Endometrial microvascular endothelial cells (primary cell): ENCODE measurements at regions not wholly inside any gene's neighbourhood (a gene's known extent, or its start where the extent isn't known, plus 50 kb on each side); places are given as distances from the start of the nearest gene placed in this dataset.

Source experiments
- in situ Hi-C: cut with HindIII; loops from 2 replicates; pipeline ENCODE4 v1.10.0; 2017; ENCODE audit warnings: low sequenced_read_pairs, low pct_unique_long_range_greater_than_20kb; ENCODE audit errors: inconsistent ontology term

GRCh38 chr3:182601597-182601996 lies 191.7 kb upstream of the ATP11B start:
- in situ Hi-C loops, result no loop called here

DNA sequence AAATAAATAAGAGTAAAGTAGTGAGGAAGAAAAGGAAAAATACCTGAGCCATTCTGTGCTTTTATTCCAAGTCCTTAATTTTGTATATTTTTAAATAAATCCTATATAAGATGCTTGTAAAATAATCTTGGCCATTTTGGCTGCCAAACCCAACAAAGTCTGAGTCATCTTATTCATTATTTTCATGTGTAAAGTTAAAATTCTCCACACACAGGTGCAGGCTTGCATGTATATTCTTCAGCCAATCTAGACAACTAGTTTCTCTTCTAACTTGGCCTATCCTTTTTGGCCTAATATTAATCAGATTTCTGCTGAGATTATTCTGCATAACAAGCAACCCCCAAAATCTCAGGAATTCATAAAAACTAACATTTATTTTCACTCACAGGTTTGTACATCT lies 189.8 kb upstream of the ATP11B start:
- in situ Hi-C loops, result no loop called here

- in situ Hi-C loops, result no loop called here
These were observed 187.3 kb upstream of the ATP11B start for GRCh38 chr3:182605882-182606611.

DNA sequence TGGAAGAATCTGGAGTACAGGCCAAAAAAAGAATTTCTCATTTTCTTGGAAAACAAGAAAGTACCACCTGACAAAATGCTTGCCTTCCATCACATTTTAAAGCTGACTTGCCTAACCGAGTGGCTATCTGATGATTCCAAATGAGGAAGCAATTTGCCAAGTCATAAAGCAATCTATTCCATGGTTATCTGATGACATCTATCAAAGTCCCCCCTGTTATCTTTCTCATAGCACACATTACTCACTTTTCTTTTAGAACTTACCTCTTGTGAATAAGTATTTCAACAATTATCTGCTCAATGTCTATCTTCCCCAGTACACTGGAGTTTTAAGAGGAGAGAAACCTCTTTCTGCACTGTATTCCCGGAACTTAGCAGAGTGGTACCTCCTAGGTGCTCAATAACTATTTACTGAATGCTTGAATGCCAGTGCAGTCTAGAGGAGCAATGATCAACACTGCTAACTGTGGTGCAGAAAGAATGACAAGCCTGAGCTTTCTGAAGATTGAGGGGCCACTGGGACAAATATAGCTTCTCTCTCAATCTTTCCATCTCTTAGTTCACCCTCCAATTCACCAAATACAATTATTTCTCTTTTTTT lies 186.3 kb upstream of the ATP11B start:
- in situ Hi-C loops, result no loop called here

DNA sequence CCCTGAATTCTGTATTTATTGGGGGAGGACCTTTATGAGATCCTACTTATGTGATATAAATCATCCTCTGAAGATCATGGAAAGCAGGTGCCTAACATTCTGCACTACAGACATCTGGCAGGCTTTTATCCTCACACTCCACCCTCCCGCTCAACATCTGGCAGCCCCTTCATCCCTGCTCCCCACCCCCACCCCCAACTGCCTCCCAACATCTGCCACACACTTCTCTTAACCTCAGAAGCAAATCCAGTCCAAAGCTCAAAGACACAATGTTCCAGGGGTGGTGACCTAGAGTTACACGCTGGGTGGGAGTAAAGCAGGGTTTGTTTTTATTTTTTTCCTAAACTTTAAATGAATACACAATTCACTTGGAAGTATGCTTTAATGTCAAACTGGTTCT lies 184.5 kb upstream of the ATP11B start:
- in situ Hi-C loops, result no loop called here

DNA sequence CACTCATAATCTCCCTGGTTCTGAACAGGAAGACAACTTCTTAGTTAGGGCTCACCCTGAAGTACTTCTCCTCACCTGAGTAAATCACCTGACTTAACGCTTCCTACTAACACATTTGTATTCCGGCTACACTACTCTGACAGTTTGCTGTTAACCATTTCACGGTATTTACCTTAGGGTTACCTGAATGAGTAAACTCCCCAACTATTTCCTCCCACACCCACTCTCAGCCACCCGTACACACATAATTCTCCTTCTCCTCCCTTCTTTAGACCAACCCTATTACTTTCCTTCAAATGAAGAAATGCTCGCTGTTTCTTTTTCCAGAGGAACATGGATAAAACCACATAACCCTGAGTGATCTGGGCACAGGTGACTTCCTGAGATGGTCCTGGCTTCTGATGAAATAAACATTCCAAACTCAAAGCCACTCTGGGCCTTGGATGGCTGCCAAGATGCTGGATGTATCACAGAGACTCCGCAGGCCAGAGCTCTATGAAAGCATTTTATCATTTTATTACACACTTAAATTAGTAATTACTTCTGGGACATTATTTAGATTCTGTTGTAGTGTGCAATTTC lies 183.6 kb upstream of the ATP11B start:
- in situ Hi-C loops, result no loop called here

GRCh38 chr3:182612332-182612731 lies 181.0 kb upstream of the ATP11B start:
- in situ Hi-C loops, result no loop called here

DNA sequence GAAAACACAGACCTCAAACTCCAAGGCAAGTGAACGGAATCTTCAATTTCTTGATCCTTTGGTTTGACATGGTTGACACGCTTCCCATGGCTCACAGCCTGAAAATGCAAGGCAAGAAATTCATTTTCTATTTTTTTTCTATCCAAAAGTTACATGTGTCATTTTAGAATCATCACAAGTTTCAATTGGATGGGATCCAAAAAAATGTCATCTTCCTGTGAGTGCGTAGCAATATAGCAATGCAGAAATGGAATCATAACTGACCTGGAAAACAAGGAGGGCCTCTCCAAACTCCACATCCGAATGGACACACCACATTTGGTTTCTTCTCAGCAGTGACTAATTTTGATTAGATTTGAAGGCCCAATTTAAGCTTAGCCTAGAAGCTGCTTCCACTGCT lies 175.8 kb upstream of the ATP11B start:
- in situ Hi-C loops, result no loop called here

DNA sequence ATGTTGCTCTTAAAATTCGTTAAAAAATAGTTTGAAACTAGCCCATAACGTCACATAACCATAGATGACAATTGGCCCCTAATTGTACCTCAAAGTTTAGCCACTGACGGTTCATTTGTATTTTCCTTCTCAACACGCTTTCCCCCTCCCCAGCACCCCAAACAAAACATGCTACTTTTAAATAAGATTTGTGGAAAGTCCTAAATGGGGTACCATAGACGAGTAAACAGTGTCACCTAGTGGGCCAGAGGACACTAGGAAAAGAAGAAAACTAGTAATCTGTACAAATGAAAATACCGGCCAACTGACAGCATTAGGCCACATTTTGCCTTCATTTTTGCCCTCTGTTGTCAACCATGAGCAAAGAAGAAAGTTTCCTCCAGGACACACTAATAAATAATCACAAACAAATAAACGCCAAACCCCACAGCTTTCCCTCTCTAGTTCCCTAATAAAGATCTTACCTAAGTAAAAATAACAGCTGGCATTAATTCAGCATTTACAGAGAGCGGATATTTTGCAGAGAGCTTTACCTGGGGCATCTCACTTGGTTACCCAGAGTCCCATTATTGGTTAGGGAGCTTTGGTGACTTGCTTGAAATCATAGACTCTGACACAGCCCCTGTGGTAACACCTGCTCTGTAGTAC lies 175.1 kb upstream of the ATP11B start:
- in situ Hi-C loops, result no loop called here

DNA sequence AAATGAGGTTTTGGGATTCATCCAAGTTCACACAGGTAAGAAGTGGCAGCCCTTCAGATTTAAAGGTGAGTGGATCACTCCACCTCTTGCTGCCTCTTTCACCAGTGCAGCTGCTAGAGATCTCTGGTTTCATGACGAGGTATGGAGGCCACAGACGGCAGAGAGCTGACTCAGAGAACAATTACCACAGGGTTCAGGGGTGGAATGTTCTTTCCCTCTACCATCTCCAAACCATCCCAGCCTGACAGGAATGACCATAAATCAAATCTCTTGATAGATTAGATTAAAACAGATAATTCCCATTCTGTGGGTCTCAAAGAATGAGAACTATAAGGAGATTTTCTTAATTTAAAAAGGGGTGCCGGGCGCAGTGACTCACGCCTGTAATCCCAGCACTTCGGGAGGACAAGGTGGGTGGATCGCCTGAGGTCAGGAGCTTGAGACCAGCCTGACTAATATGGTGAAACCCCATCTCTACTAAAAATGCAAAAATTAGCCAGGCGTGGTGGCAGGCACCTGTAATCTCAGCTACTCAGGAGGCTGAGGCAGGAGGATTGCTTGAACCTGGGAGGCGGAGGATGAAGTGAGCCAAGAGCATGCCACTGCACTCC lies 174.2 kb upstream of the ATP11B start:
- in situ Hi-C loops, result no loop called here

DNA sequence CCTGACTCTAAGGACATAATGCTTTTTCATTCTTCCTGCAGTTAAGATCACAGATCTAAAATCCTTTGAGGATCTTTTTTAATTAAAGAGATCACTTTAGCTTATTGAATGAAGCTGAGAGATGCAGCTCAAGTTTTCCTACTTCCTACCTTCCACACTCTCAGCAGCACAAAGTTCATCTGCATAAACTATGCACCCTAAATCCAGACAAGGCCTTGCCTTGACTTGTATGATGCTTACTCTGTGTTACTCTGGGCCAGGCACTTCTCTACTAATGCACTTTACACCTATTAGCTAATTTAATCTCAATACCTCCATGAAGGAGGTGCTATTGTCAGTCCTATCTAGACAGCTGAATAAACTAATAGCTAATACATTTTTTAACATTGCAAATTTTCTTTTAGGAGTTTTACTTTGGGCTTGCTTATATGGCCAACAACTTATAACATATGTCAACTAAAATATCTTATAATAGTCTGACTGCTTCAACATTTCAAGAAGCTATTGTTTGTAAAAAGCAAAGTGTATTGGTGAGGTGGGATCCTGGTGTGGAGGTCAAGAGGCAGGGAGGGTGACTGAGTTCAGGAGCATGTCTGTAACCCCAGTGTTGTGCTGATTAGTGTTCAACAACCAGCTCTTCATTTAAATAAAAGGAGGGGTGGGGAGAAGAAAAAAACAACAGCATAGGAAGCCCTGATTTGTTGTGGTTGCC lies 172.4 kb upstream of the ATP11B start:
- in situ Hi-C loops, result no loop called here

DNA sequence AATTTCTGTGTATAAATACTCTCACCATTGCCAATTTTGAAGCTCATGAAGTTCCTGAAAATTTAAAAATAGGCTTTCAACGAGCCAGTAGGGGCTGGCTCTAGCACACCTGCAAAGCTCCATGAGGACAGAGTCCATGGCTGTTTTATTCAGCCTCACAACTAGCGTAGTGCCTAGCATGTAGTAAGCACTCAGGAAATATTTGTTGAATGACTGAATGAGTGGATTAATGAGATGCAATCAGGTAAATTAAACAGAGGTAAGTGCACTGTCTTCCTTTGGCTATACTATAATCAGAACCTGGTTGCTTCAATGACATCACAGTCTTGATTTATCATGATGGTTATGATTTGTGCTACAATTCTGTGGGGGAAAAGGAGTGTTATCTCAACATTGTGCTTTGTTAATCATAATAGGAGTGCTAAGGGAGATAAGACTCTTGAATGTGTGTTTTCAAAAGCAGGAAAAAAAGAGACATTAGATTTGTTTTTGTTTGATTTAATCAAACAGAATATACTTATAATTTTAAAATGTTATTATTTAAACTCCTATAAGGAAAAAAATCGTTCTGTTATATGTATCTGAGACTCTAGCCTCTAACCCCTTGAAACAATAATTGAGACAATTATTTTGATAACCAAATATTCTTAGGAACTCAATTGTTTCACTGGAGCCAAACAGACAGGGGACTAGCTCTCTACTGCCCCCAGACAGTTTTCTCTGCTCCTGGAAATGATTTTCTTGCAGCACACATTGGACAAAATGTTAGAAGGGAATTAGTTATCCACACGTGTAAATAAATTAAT lies 171.7 kb upstream of the ATP11B start:
- in situ Hi-C loops, result no loop called here

- in situ Hi-C loops, result no loop called here
These were observed 171.1 kb upstream of the ATP11B start for GRCh38 chr3:182622241-182622545.

DNA sequence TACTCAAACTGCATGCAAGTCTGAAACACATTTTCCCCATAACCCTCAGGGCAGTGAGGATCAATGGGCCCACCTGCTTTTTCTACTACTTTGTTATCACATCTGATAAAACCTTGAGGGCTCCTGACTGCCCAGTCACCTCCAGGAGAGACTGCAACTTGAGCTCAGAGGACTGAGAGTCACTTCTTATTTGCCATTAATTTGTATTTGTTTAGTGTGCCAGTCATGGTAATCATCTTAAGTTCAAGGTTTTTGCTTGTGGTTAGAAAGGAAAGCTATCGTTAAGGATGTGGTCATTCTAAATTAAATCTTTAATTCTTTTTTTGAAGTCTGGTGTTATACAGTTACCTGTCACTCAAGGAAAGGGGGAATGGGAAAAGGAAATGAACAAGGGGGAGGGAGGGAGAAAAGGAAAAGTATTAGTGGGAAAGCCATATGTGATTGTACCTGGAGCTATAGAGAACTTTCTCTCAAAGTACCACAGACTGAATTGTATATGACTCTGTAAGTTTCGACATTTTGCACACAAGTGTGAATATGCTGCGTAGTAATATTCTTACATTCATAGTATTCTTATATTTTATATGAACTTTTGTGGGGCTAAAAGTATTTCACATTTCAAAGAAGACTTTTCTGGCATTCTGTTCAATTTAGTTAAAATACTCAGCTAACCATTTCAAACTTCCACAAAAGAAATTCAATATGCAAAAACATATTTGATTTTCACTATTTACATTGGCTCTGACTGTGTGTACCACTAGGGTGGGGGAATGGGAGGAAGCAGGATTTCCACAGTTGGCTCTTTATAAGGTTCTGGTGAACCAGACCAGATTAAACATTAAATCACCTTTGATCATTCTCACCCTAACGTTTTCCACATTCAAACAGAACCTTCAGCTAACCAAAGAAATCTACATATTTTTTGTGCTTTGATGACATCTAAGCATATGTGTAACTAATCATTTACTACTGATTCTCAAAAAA lies 166.5 kb upstream of the ATP11B start:
- in situ Hi-C loops, result no loop called here

DNA sequence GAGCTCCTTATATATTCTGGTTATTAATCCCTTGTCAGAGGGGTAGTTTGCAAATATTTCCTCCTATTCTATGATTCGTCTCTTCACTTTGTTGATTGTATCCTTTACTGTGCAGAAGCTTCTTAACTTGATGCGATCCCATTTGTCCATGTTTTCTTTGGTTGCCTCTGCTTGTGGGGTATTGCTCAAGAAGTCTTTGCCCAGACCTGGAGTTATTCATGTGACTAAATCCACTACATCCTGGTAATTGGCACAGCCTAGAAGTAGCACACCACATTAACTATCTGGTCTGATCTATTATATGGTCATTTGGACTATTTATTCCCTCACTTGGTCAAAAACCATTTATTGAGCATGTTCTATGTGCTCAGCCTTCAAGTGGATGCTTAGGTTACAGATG lies 164.8 kb upstream of the ATP11B start:
- in situ Hi-C loops, result no loop called here

DNA sequence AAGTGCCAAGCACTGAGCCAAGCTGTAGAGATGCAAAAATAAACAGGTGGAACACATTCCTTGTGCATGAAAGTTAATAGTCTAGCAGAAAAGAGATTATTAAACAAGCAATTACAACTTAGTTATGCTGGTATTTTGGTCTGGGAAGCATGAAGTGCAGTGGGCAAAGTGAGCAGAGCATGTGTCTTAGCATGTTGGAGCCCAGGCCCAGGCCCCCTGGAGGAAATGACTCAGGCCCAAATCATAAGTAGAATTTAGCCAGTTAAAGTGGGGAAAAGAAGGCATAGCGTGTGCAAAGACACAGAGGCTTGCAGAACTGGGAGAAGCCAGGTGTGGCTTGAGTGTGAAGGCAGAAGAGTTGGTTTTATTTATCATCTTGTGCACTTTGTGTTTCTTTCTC lies 163.8 kb upstream of the ATP11B start:
- in situ Hi-C loops, result no loop called here
